Naive thymus-derived CD4-positive, alpha-beta T cell (primary cell): ENCODE measurements at regions not wholly inside any gene's neighbourhood (a gene's known extent, or its start where the extent isn't known, plus 50 kb on each side); places are given as distances from the start of the nearest gene placed in this dataset.
"Not testable (repeated sequence)": the region's sequence is repeated elsewhere in the genome, so short reads cannot be mapped to it uniquely, and the experiment has no call there.

Experiments used
- ATAC-seq: fragments of 150-1000 bp; cut with Tn5 transposase; 2 replicates; pipeline ENCODE4 v1.10.0; 2021; ENCODE audit warnings: mild to moderate bottlenecking, moderate library complexity
- CTCF ChIA-PET: fragments of 350-600 bp; sonication (Branson Sonifier 250); formaldehyde crosslinking; loops from one replicate; lab custom pipeline; 2021; ENCODE audit warnings: antibody characterized with exemption; lab: Charles Lee
- POLR2A ChIA-PET: fragments of 350-600 bp; sonication (Branson Sonifier 250); formaldehyde crosslinking; loops from one replicate; lab custom pipeline; 2021; ENCODE audit warnings: antibody characterized with exemption, inconsistent platforms; lab: Charles Lee
- DNase-seq, 9 donors: peaks; one replicate each; pipeline versions ENCODE4 v3.0.0 to v3.0.0-alpha.2; 2020 to 2022; ENCODE audit warnings: mixed read lengths in 1 of 9
- H3K27ac ChIP-seq: one replicate; pipeline ENCODE4 v1.7.0; 2013; ENCODE audit warnings: mild to moderate bottlenecking, low read depth, low read length, moderate library complexity
- H3K27me3 ChIP-seq, 2 donors: one replicate each; pipeline ENCODE4 v1.7.0; 2013; ENCODE audit warnings: low read length in 2 of 2, mild to moderate bottlenecking in 2 of 2, moderate library complexity in 2 of 2; ENCODE audit not compliant: control insufficient read depth in 2 of 2, insufficient read depth in 2 of 2
- H3K36me3 ChIP-seq, 3 experiments: 1 replicate in 2 of 3; 2 replicates in 1 of 3; pipeline ENCODE4 v1.7.0; 2013; ENCODE audit warnings: low read length in 3 of 3, mild to moderate bottlenecking in 3 of 3, moderate library complexity in 1 of 3; ENCODE audit not compliant: insufficient read depth in 3 of 3, control insufficient read depth in 2 of 3
- H3K4me1 ChIP-seq, 2 donors: one replicate each; pipeline ENCODE4 v1.7.0; 2013; ENCODE audit warnings: low read length in 2 of 2, mild to moderate bottlenecking in 2 of 2, moderate library complexity in 1 of 2; ENCODE audit not compliant: control insufficient read depth in 2 of 2, insufficient read depth in 2 of 2
- H3K4me3 ChIP-seq: 2 replicates; pipeline ENCODE4 v1.7.0; 2013; ENCODE audit warnings: mild to moderate bottlenecking, low read length
- H3K9me3 ChIP-seq, 3 experiments: 1 replicate in 2 of 3; 2 replicates in 1 of 3; pipeline ENCODE4 v1.7.0; 2013; ENCODE audit warnings: low read length in 3 of 3; ENCODE audit not compliant: control insufficient read depth in 2 of 3
- H3K27ac Mint-ChIP-seq, 9 donors: one replicate each; pipeline ENCODE4 v1.8.0; 2020 to 2022; ENCODE audit warnings: mixed read lengths in 9 of 9, mild to moderate bottlenecking in 8 of 9, moderate library complexity in 5 of 9, inconsistent platforms in 2 of 9
- H3K27me3 Mint-ChIP-seq, 5 donors: one replicate each; pipeline ENCODE4 v1.8.0; 2021 to 2022; ENCODE audit warnings: mixed read lengths in 5 of 5, mild to moderate bottlenecking in 1 of 5
- H3K36me3 Mint-ChIP-seq, 5 donors: one replicate each; pipeline ENCODE4 v1.8.0; 2020 to 2022; ENCODE audit warnings: mixed read lengths in 5 of 5, mild to moderate bottlenecking in 3 of 5, inconsistent platforms in 1 of 5
- H3K4me1 Mint-ChIP-seq, 7 donors: one replicate each; pipeline ENCODE4 v1.8.0; 2020 to 2022; ENCODE audit warnings: mixed read lengths in 7 of 7, mild to moderate bottlenecking in 3 of 7, inconsistent platforms in 1 of 7
- H3K4me3 Mint-ChIP-seq, 10 donors: one replicate each; pipeline ENCODE4 v1.8.0; 2020 to 2022; ENCODE audit warnings: mild to moderate bottlenecking in 10 of 10, mixed read lengths in 10 of 10, moderate library complexity in 6 of 10, inconsistent platforms in 2 of 10
- H3K9me3 Mint-ChIP-seq, 11 donors: one replicate each; pipeline ENCODE4 v1.8.0; 2020 to 2022; ENCODE audit warnings: mixed read lengths in 11 of 11, mild to moderate bottlenecking in 4 of 11, inconsistent platforms in 1 of 11, moderate library complexity in 1 of 11
- intact Hi-C, 2 donors: fragments of 100-400 bp; cut with micrococcal nuclease; formaldehyde crosslinking; loops; one replicate each; pipeline ENCODE4 v1.15.1; 2023

GRCh38 chr10:63058236-63058635 lies 74.9 kb upstream of the NRBF2 start:
- Histone ChIP-seq H3K4me1 (no peaks in the 10 kb centered on the region), H3K27ac (no peak overlapping the region), H3K36me3 (no peaks in the 10 kb centered on the region), H3K4me3 (no peak overlapping the region), H3K9me3 (no peaks in the 10 kb centered on the region), H3K27me3 (no peaks in the 10 kb centered on the region)
- ATAC-seq (no peak), DNase-seq (no peak)
- no peaks in the 10 kb centered on the region for H3K4me1 Mint-ChIP-seq
- intact Hi-C loops = no loop called here
- no peaks in the 10 kb centered on the region for H3K36me3 Mint-ChIP-seq
- H3K27me3 Mint-ChIP-seq = peaks cover 6 to 20% (median 10%) of the 10 kb centered on the region in 5 donors
- no peak overlapping the region for H3K27ac Mint-ChIP-seq
- CTCF ChIA-PET = no interaction called here
- H3K4me3 Mint-ChIP-seq = no peak overlapping the region
- POLR2A ChIA-PET = no interaction called here
- peaks cover 0 to 2% (median 0%) of the 10 kb centered on the region in 11 donors for H3K9me3 Mint-ChIP-seq

GRCh38 chr10:63057509-63057908 lies 75.6 kb upstream of the NRBF2 start:
- H3K36me3 ChIP-seq = no peaks in the 10 kb centered on the region
- H3K4me3 Mint-ChIP-seq = no peak overlapping the region
- H3K27me3 Mint-ChIP-seq = peaks cover 0 to 13% (median 4%) of the 10 kb centered on the region in 5 donors
- DNase-seq (no peak), ATAC-seq (no peak)
- H3K4me3 ChIP-seq = no peak overlapping the region
- ChIA-PET CTCF (no interaction called here), POLR2A (no interaction called here)
- H3K27ac Mint-ChIP-seq = no peak overlapping the region
- H3K9me3 Mint-ChIP-seq = peaks cover 0 to 2% (median 0%) of the 10 kb centered on the region in 11 donors
- H3K4me1 Mint-ChIP-seq = no peaks in the 10 kb centered on the region
- no peaks in the 10 kb centered on the region for H3K36me3 Mint-ChIP-seq
- H3K4me1 ChIP-seq = no peaks in the 10 kb centered on the region
- no peaks in the 10 kb centered on the region for H3K27me3 ChIP-seq
- H3K9me3 ChIP-seq = no peaks in the 10 kb centered on the region
- intact Hi-C loops = no loop called here
- H3K27ac ChIP-seq = no peak overlapping the region

- DNase-seq (no peak), ATAC-seq (no peak)
- intact Hi-C loops = no loop called here
- Histone ChIP-seq H3K4me1 (no peaks in the 10 kb centered on the region), H3K27me3 (no peaks in the 10 kb centered on the region), H3K36me3 (no peaks in the 10 kb centered on the region), H3K9me3 (no peaks in the 10 kb centered on the region), H3K4me3 (no peak overlapping the region), H3K27ac (no peak overlapping the region)
- H3K4me3 Mint-ChIP-seq = no peak overlapping the region
- H3K27ac Mint-ChIP-seq = no peak overlapping the region
- H3K27me3 Mint-ChIP-seq = peaks cover 0 to 8% (median 7%) of the 10 kb centered on the region in 5 donors
- no peaks in the 10 kb centered on the region for H3K36me3 Mint-ChIP-seq
- ChIA-PET CTCF (no interaction called here), POLR2A (no interaction called here)
- no peaks in the 10 kb centered on the region for H3K4me1 Mint-ChIP-seq
- peaks cover 0 to 2% (median 0%) of the 10 kb centered on the region in 11 donors for H3K9me3 Mint-ChIP-seq
Measured at GRCh38 chr10:63055705-63056104, 77.4 kb upstream of the NRBF2 start.

- no peaks in the 10 kb centered on the region for H3K9me3 ChIP-seq
- intact Hi-C loops = no loop called here
- ATAC-seq (no peak), DNase-seq (no peak)
- H3K4me1 ChIP-seq = no peaks in the 10 kb centered on the region
- H3K36me3 Mint-ChIP-seq = no peaks in the 10 kb centered on the region
- peaks cover under 1 to 14% (median 9%) of the 10 kb centered on the region in 5 donors for H3K27me3 Mint-ChIP-seq
- no peak overlapping the region for H3K27ac Mint-ChIP-seq
- no peaks in the 10 kb centered on the region for H3K36me3 ChIP-seq
- H3K4me3 ChIP-seq = no peak overlapping the region
- H3K27me3 ChIP-seq = no peaks in the 10 kb centered on the region
- H3K4me3 Mint-ChIP-seq = no peak overlapping the region
- peaks cover 0 to 2% (median 0%) of the 10 kb centered on the region in 11 donors for H3K9me3 Mint-ChIP-seq
- H3K27ac ChIP-seq = no peak overlapping the region
- ChIA-PET CTCF (no interaction called here), POLR2A (no interaction called here)
- no peaks in the 10 kb centered on the region for H3K4me1 Mint-ChIP-seq
Measured at GRCh38 chr10:63054889-63055611, 78.1 kb upstream of the NRBF2 start.

- ChIA-PET CTCF (no interaction called here), POLR2A (no interaction called here)
- H3K4me1 ChIP-seq = no peaks in the 10 kb centered on the region
- no peak overlapping the region for H3K4me3 ChIP-seq
- H3K27ac ChIP-seq = no peak overlapping the region
- no peak overlapping the region for H3K27ac Mint-ChIP-seq
- no peak for DNase-seq
- intact Hi-C loops = no loop called here
- peaks cover 0 to 2% (median 0%) of the 10 kb centered on the region in 5 donors for H3K36me3 Mint-ChIP-seq
- H3K27me3 Mint-ChIP-seq = peaks cover 9 to 31% (median 19%) of the 10 kb centered on the region in 5 donors
- H3K4me3 Mint-ChIP-seq = no peak overlapping the region
- H3K27me3 ChIP-seq = no peaks in the 10 kb centered on the region
- no peaks in the 10 kb centered on the region for H3K9me3 ChIP-seq
- H3K9me3 Mint-ChIP-seq = peaks cover 0 to 3% (median 0%) of the 10 kb centered on the region in 11 donors
- H3K4me1 Mint-ChIP-seq = no peaks in the 10 kb centered on the region
- ATAC-seq = no peak
- H3K36me3 ChIP-seq = no peaks in the 10 kb centered on the region
Measured at GRCh38 chr10:63052083-63052482, 81.0 kb upstream of the NRBF2 start.

GRCh38 chr10:63042256-63042655 lies 90.9 kb upstream of the NRBF2 start:
- Histone ChIP-seq H3K4me1 (no peaks in the 10 kb centered on the region), H3K27me3 (peaks cover 0 to 5% of the 10 kb centered on the region in 2 donors), H3K4me3 (no peak overlapping the region), H3K27ac (no peak overlapping the region), H3K9me3 (no peaks in the 10 kb centered on the region), H3K36me3 (no peaks in the 10 kb centered on the region)
- ChIA-PET POLR2A (no interaction called here), CTCF (no interaction called here)
- Mint-ChIP-seq H3K36me3 (peaks cover 0 to 11% (median 4%) of the 10 kb centered on the region in 5 donors), H3K27ac (no peak overlapping the region), H3K27me3 (peaks cover 38 to 72% (median 62%) of the 10 kb centered on the region in 5 donors), H3K4me3 (no peak overlapping the region), H3K4me1 (no peaks in the 10 kb centered on the region), H3K9me3 (peaks cover 0 to 52% (median 17%) of the 10 kb centered on the region in 11 donors)
- no peak for DNase-seq
- intact Hi-C loops = no loop called here
- ATAC-seq = no peak

- H3K36me3 Mint-ChIP-seq, H3K4me1 ChIP-seq, H3K27ac ChIP-seq, H3K4me3 Mint-ChIP-seq, H3K27ac Mint-ChIP-seq, H3K4me3 ChIP-seq, H3K4me1 Mint-ChIP-seq, POLR2A ChIA-PET, DNase-seq, ATAC-seq, intact Hi-C loops, H3K36me3 ChIP-seq, H3K27me3 ChIP-seq, H3K9me3 ChIP-seq: not testable (repeated sequence)
- peaks cover 5 to 18% (median 10%) of the 10 kb centered on the region in 5 donors for H3K27me3 Mint-ChIP-seq
- H3K9me3 Mint-ChIP-seq = peaks cover 0 to 21% (median 4%) of the 10 kb centered on the region in 11 donors
- CTCF ChIA-PET = interaction anchor here (0.6 kb wide), 1 partner anchor 34 kb away, joined by 4 read pairs; no protein-coding TSS in a partner anchor
Measured at GRCh38 chr10:63033616-63034185, 99.4 kb upstream of the NRBF2 start.
